ENCODE measurements at regions not wholly inside any gene's neighbourhood (a gene's known extent, or its start where the extent isn't known, plus 50 kb on each side); places are given as distances from the start of the nearest gene placed in this dataset.

DNA sequence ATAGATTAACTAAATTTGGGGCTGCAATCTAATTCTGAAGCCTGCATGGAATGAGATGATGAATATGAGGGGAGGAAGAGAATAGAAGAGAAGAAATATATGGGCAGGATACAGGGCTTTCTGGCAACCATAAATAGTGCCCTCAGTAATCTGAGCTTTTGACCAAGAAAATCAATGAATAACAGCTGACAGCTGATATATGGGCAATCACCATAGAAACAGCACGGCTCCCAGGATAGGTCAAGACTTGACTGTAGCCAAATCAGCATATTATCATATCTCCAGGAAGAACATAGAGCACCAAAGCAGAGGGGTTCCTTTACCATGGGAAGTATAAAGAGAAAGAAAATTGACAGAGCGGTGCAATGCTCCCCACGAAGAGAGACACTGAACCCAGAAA, 643.8 kb upstream of the TENM4 start:
- no peak for DNase-seq

DNA sequence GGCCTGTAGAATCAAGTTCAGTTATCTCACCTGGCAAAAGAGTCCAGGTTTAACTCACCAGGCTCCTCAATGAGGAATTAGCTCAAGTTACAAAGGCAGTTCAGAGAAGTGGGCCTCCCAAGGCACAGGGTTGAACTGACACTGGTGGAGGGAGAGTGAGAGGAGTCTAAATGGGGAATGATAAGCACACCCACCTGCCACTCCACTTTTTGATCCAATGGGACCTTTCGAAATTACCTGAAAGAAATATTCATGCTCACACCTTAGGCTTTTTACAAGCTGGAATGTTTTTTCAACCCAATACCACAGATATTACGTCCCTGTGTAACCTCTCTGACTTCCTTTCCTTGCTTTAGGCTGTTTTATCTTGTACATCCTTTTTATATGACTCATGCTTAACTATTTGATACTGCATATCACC, 642.7 kb upstream of the TENM4 start:
- DNase-seq: no peak

DNA sequence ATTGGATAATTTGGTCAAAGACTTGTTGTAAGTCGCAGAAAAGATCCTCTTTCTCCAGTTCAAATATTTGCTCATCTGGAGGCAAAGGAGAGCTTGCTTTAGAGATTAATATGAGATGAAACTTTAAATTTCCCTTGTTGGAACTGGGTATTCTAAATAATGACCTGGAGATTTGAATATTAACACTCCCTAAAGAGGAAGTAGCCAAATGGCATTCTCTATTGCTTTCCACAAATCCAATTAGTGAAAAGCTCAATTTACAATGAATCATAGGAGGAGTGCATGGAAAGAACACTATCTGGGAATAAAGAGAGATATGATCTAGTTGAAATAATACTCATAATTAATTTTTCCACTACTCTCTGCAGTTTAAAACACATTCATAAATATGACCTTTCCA, 641.6 kb upstream of the TENM4 start:
- DNase-seq: no peak

DNA sequence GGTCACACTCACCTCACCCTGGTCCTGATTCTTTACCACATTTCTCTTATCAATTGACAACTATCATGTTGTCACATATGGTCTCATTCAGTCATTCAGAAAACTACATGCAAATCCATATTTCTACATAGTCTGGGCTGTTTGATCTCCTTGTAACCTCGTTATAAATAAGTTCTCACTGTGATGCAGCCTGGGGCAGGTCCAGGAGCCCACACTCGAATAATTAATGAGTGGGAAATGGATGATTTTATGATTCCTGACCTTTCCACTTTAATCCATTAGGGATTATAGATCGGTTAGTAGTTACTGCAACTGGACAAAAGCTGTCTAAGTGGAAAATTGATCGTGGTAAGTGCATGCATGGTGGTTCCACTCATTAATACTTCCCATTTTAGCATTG, 636.3 kb upstream of the TENM4 start:
- no peak for DNase-seq

- DNase-seq: no peak
These were observed 634.0 kb upstream of the TENM4 start for GRCh38 chr11:80074837-80075236.

DNA sequence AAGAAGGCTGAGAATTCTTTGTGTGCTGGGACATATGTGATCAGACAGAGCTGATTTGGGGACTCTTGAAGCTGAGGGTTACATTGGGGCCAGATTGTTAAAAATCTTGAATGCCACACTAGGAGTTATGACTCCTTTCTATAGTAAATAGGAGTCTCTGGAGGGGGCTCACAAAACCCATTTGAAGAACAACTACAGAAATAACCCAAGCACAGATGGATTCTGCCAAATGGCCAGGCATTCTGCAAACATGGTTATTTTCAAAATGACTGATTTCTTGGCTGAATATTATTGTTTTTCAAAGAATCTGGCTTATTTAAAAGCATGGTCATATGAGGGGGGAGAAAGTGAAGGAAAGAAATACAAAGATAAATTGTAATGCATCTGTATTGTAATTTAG, 625.5 kb upstream of the TENM4 start:
- no peak for DNase-seq

DNA sequence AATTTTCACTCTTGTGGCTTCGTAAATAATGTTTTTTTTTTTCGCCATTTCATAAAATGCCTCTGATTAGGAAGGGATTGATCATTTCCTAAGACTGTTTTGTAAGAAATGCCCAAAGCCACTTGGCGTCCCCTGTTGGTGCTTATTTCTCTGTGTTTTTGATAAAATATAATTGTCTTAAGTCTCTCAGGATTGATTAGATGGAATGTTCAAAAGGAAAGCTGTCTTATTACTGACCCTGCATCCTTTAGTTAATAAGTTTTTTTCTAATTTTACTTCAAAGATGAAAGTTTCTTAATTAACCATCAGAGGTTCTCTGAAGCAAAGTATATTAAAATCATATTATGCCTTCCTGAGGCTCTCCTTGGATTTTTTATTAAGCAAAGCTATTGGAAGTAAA, 624.3 kb upstream of the TENM4 start:
- DNase-seq: no peak

DNA sequence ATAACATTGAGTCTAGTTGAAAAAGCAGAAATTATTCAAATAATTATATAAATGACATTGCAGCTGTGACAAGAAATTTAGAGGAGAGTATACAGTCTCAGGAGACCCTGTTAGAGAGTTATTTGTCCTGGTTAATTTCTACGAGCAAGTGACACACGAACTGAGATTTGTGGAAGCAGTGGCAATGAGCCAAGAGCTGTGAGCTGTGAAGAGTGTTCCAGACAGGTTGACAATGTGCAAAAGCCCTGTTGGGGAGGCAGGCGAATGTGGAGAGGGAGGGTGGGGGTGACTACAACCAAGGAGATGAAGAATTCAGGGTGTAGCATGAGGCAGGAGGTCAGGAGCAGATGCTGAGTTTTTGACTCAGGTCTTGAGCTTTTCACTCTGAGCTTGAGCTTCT, 620.2 kb upstream of the TENM4 start:
- no peak for DNase-seq

- no peak for DNase-seq
These were observed 613.8 kb upstream of the TENM4 start for GRCh38 chr11:80054582-80055165.

DNA sequence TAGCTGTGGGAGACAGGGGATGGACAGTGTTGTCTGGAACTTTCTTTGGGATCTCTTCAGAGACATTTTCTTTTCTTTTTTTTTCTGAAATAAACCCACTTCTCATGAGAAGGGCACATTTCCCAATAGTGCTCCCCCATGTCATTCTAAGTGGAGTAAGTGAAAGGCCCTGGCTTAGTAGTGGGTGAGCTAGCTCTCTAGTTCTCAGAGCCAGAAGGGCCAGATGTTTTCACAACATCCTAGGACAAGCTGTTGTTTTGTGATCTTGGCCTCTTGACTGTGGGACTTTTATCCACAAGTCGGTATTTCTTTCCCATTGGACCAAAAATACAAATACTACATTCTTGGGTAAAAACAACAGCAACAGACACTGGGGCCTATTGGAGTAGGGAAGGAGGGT, 607.7 kb upstream of the TENM4 start:
- DNase-seq: no peak

DNA sequence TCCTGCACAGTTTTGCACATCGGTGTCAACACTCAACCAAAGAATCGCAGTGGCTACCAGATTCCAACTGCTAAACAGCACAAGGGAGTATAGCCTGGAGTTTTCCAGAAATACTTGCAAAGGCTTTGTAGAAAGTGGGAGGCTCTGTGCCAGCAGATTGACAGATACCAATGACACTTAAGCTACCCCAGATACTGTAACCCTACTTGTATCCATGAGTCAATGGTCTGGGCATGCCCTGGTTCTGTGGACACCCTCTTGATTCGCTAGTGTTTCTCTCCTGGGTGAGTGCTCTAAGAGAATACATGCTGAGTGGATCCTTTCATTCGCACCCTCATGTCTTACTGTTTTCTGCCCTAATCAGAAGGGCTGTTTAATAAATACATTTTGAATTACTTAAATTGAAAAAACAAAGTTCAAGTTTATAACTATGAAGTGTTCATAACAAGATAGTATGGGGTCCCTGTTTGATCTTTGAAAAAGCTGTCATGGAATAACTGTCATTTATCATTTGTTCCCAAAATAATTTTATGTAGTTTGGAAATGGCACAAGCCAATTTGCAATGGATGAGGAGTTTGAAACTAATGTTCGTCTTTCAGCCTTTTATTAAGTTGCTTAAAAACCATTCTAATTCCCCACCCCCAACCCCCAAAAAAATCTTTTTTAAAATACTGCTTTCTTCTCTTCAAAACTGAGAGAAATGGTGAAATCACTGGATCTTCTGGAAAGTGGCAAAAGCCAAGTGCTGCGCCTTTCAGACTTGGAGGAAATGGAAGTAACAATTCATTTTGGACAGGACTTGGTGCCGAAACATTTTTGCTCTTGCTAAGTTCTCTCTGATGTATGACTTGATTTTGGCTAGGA, 600.5 kb upstream of the TENM4 start:
- no peak for DNase-seq

DNA sequence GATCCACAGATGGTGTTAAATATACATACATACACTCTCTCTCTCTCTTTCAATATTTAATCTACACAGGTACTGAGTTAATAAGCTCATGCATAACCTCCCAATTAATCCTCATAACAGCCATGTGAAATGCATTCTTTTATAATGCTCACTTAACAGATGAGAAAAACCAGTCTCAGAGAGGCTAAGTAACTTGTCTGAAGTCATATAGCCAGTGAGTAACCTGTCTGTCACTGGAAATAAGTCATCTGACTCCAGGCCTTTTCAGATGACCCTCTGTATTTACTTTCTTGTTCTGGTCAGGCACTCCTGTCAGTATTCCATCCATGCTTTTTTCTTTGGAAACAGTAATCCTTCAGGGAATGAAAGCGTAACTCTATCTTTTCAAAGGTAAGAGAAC, 594.0 kb upstream of the TENM4 start:
- no peak for DNase-seq

DNA sequence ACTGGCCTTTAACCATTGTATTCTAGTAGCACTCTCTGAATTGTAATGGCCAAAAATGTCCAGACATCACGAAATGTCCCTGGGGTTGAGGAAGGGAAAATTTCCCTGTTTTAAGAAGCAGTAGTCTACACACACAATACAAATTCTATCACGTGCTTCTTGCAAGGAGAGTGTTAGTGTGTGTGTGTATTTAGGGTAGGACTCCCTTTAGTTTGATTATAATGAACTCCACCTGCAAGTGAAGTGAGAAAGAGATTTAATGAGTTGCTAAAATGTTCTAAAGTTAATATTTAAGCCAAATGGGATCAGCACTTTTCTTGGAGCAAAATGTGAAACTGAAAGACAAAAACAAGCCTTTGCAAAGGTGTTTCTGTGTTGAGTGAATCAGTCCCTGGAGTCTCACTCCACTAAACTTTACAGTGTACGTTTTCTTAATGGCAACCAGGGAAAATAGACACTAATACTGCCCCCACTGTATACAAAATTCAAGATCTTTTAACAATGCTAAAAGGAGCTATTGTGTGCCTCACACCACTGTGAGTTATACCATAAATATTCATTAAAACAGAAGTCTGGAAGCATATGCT, 590.3 kb upstream of the TENM4 start:
- DNase-seq: no peak

- no peak for DNase-seq
These were observed 588.2 kb upstream of the TENM4 start for GRCh38 chr11:80028998-80029397.

GRCh38 chr11:80024119-80024518, 583.3 kb upstream of the TENM4 start:
- DNase-seq: no peak

GRCh38 chr11:80023386-80023785, 582.6 kb upstream of the TENM4 start:
- no peak for DNase-seq

- DNase-seq: no peak
These were observed 569.7 kb upstream of the TENM4 start for GRCh38 chr11:80010536-80010935.

DNA sequence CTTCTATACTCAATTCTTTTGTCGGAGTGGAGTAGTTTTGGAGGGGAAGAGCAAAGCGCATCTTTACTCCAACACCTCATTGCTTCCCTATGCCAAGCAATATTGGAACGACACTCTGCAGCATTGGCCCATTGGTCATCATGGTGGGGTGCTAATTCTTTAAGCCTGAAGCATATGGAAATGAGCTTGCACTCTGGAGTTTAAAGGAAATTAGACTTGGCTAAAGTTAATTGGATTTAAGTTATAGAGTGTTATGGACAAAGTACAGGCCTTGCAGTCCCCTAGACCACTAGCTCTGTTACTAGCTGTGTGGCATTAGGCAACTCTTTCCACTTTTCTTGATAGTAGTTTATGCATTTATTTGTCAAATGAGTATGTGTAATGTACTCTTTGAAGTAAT, 568.3 kb upstream of the TENM4 start:
- DNase-seq: no peak

GRCh38 chr11:80007616-80008015, 566.8 kb upstream of the TENM4 start:
- no peak for DNase-seq

GRCh38 chr11:79990141-79990540, 549.3 kb upstream of the TENM4 start:
- DNase-seq: no peak

DNA sequence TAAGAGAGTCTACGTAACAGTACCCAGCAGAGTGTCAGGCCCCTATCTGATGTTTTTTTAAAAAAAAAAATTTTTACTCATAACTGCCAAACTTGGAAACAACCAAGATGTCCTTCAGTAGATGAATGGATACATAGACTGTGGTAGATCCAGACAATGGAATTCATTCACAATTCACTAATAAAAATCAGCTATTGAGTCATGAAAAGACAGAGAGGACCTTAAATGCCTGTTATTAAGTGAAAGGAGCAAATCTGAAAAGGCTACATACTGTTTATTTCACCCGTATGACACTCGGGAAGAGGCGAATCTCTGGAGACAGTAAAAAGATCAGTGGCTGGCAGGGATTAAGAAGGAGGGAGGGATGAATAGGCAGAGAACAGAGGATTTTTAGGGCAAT, 541.4 kb upstream of the TENM4 start:
- no peak for DNase-seq

GRCh38 chr11:79980916-79981315, 540.1 kb upstream of the TENM4 start:
- DNase-seq: no peak

GRCh38 chr11:79973721-79974617, 533.1 kb upstream of the TENM4 start:
- DNase-seq: peak; percentile 34

Data from fibroblast of skin of right biceps (primary cell).